ENCODE measurements at regions not wholly inside any gene's neighbourhood (a gene's known extent, or its start where the extent isn't known, plus 50 kb on each side); places are given as distances from the start of the nearest gene placed in this dataset.

DNA sequence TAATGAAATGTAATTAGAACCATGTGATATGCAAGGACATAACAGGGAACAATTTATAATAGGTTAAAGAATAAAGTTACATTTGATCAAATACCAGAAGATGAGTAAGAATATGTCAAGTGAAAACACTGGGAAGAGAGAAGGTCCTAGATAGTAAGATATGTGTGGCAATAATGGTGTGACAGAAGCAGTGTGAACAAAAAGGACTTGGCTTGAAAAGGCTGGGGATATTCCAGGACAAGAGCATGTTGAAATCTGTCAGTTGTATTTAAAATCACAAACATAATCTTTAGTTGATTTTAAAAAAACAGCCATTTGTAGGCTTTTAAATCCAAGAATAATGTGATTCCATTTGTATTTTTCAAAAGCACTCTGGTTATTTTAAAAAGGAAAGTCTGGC is 1399.9 kb upstream of the SLC39A10 start:
- no peaks in the 10 kb centered on the region for H3K36me3 ChIP-seq (ENCODE audit: insufficient read depth, low read length)
- H3K27me3 ChIP-seq (ENCODE audit: insufficient read depth, low read length, poor library complexity, severe bottlenecking), result no peaks in the 10 kb centered on the region
- H3K4me2 ChIP-seq (ENCODE audit: low read depth, low read length, poor library complexity, severe bottlenecking), result no peak overlapping the region
- H3F3A ChIP-seq (ENCODE audit: low read depth), result no peaks in the 10 kb centered on the region
- TF ChIP-seq, protein P1, sequence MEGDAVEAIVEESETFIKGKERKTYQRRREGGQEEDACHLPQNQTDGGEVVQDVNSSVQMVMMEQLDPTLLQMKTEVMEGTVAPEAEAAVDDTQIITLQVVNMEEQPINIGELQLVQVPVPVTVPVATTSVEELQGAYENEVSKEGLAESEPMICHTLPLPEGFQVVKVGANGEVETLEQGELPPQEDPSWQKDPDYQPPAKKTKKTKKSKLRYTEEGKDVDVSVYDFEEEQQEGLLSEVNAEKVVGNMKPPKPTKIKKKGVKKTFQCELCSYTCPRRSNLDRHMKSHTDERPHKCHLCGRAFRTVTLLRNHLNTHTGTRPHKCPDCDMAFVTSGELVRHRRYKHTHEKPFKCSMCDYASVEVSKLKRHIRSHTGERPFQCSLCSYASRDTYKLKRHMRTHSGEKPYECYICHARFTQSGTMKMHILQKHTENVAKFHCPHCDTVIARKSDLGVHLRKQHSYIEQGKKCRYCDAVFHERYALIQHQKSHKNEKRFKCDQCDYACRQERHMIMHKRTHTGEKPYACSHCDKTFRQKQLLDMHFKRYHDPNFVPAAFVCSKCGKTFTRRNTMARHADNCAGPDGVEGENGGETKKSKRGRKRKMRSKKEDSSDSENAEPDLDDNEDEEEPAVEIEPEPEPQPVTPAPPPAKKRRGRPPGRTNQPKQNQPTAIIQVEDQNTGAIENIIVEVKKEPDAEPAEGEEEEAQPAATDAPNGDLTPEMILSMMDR (conservative IDR thresholded peaks at IDR 0.05; ENCODE audit: low read length), result no peak
- TF ChIP-seq EZH2phosphoT487 (IDR thresholded peaks at IDR 0.05; ENCODE audit: borderline replicate concordance), result no peak
- no peaks in the 10 kb centered on the region for H4K20me1 ChIP-seq (ENCODE audit: insufficient read depth, low read length, poor library complexity, severe bottlenecking)
- H3K4me1 ChIP-seq (ENCODE audit: insufficient read depth, low read length, poor library complexity, severe bottlenecking), result no peaks in the 10 kb centered on the region
- H3K9me2 ChIP-seq (replicated peaks; ENCODE audit: low read depth, low read length), result no peaks in the 10 kb centered on the region; the same call in 1 of the 2 replicates
- H3K9ac ChIP-seq (ENCODE audit: low read depth, low read length, poor library complexity, severe bottlenecking), result no peak overlapping the region
- no peak overlapping the region for H2AFZ ChIP-seq (ENCODE audit: low read length)
- no peak overlapping the region for H3K4me3 ChIP-seq (ENCODE audit: low read length, poor library complexity, severe bottlenecking)
- H3K79me2 ChIP-seq (ENCODE audit: insufficient read depth, low read length), result no peaks in the 10 kb centered on the region
- no peaks in the 10 kb centered on the region for H3K9me3 ChIP-seq (ENCODE audit: insufficient read depth, low read depth, low read length)

DNA sequence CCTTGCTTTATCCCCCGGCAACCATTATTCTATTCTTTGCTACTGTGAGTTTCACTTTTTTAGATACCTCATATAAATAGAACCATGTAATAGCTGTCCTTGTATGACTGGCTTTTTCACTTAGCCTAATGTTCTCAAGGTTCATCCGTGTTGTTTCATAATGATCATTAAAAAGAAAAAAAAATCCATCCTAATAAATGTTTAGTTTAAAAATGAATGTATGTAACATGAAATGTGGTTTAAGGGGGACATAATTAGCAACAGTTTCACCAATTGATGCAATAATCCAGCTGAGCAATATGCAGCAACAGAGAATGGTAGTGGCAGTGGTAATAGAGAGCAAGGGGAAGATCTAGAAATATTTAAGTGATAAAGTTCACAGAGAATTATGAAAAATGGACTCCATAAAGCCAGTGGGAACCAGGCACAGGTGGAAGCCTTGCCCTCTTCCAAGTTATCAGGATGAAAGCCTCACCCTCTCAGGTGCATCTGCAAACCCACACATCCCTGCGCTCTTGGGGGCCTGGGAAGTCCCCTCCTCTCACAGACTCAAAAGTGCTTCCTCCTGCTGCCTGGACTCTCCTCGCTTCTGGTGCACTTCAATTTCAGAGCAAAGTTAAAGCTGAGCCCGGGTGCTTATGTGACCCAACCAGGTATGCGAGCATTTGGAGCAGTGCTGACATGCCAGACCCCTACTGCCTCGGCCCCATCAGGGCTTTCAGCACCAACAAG is 1403.3 kb upstream of the SLC39A10 start:
- Histone ChIP-seq H3F3A (ENCODE audit: low read depth) (no peaks in the 10 kb centered on the region), H3K9ac (ENCODE audit: low read depth, low read length, poor library complexity, severe bottlenecking) (no peak overlapping the region), H3K4me1 (ENCODE audit: insufficient read depth, low read length, poor library complexity, severe bottlenecking) (no peaks in the 10 kb centered on the region), H4K20me1 (ENCODE audit: insufficient read depth, low read length, poor library complexity, severe bottlenecking) (no peaks in the 10 kb centered on the region), H3K79me2 (ENCODE audit: insufficient read depth, low read length) (no peaks in the 10 kb centered on the region), H3K9me3 (ENCODE audit: insufficient read depth, low read depth, low read length) (no peaks in the 10 kb centered on the region), H3K36me3 (ENCODE audit: insufficient read depth, low read length) (no peaks in the 10 kb centered on the region), H2AFZ (ENCODE audit: low read length) (no peak overlapping the region), H3K4me3 (ENCODE audit: low read length, poor library complexity, severe bottlenecking) (no peak overlapping the region), H3K4me2 (ENCODE audit: low read depth, low read length, poor library complexity, severe bottlenecking) (no peak overlapping the region), H3K27me3 (ENCODE audit: insufficient read depth, low read length, poor library complexity, severe bottlenecking) (no peaks in the 10 kb centered on the region), H3K9me2 (replicated peaks; ENCODE audit: low read depth, low read length) (no peaks in the 10 kb centered on the region; the same call in 1 of the 2 replicates)
- TF ChIP-seq, protein P1 (conservative IDR thresholded peaks at IDR 0.05; ENCODE audit: low read length), result no peak
- TF ChIP-seq EZH2phosphoT487 (IDR thresholded peaks at IDR 0.05; ENCODE audit: borderline replicate concordance), result no peak

DNA sequence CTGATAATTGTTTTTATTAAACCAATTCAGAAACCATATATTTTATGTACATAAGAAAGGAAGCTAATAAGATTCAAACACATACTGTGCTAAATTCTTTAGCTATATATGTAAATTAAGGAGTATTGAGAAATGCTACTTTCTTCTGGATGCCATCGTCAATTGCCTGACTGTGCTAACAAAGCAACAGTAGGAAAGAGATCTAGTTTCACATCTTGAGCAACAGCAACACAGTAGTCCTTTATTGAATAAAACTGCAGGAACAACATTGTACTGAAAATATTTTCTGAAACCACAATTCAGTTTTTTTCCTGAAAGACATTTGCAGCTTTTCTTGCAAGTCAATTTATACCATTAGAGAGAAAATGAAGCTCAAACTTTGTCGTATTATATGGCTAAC is 1404.9 kb upstream of the SLC39A10 start:
- Histone ChIP-seq H3F3A (ENCODE audit: low read depth) (no peaks in the 10 kb centered on the region), H3K9me2 (replicated peaks; ENCODE audit: low read depth, low read length) (no peaks in the 10 kb centered on the region; the same call in 1 of the 2 replicates), H3K79me2 (ENCODE audit: insufficient read depth, low read length) (no peaks in the 10 kb centered on the region), H3K36me3 (ENCODE audit: insufficient read depth, low read length) (no peaks in the 10 kb centered on the region), H3K9ac (ENCODE audit: low read depth, low read length, poor library complexity, severe bottlenecking) (no peak overlapping the region), H3K27me3 (ENCODE audit: insufficient read depth, low read length, poor library complexity, severe bottlenecking) (no peaks in the 10 kb centered on the region), H2AFZ (ENCODE audit: low read length) (no peak overlapping the region), H3K9me3 (ENCODE audit: insufficient read depth, low read depth, low read length) (no peaks in the 10 kb centered on the region), H3K4me1 (ENCODE audit: insufficient read depth, low read length, poor library complexity, severe bottlenecking) (no peaks in the 10 kb centered on the region), H3K4me3 (ENCODE audit: low read length, poor library complexity, severe bottlenecking) (no peak overlapping the region), H3K4me2 (ENCODE audit: low read depth, low read length, poor library complexity, severe bottlenecking) (no peak overlapping the region), H4K20me1 (ENCODE audit: insufficient read depth, low read length, poor library complexity, severe bottlenecking) (no peaks in the 10 kb centered on the region)
- TF ChIP-seq EZH2phosphoT487 (IDR thresholded peaks at IDR 0.05; ENCODE audit: borderline replicate concordance), result no peak
- TF ChIP-seq, protein P1 (conservative IDR thresholded peaks at IDR 0.05; ENCODE audit: low read length), result no peak
